Heart left ventricle (tissue), 16 donors: ENCODE measurements at regions not wholly inside any gene's neighbourhood (a gene's known extent, or its start where the extent isn't known, plus 50 kb on each side); places are given as distances from the start of the nearest gene placed in this dataset.

Experiments used
- ATAC-seq, 4 donors: fragments of 200-7000 bp; cut with Tn5 transposase; one replicate each; pipeline ENCODE4 v1.9.1; 2020 to 2022; ENCODE audit warnings: moderate library complexity in 4 of 4, mild to moderate bottlenecking in 3 of 4, moderate number of reproducible peaks in 1 of 4
- DNase-seq, 5 donors: peaks; one replicate each; pipeline ENCODE4 v3.0.0-alpha.2; 2020
- H3K27ac ChIP-seq, 12 donors: fragments of 200-600 bp; sonication (generic) in 4 of 12; one replicate each; pipeline versions ENCODE4 v1.5.0 to v1.8.0; 2016 to 2022; ENCODE audit warnings: mild to moderate bottlenecking in 2 of 12
- H3K27me3 ChIP-seq, 9 donors: fragments of 200-600 bp; sonication (generic) in 2 of 9; one replicate each; pipeline versions ENCODE4 v1.5.1 to v1.8.0; 2016 to 2022; ENCODE audit warnings: mild to moderate bottlenecking in 3 of 9
- H3K36me3 ChIP-seq, 9 donors: fragments of 200-600 bp; sonication (generic) in 2 of 9; one replicate each; pipeline versions ENCODE4 v1.5.0 to v1.8.0; 2018 to 2022; ENCODE audit warnings: mild to moderate bottlenecking in 2 of 9
- H3K4me1 ChIP-seq, 12 donors: fragments of 200-600 bp; sonication (generic) in 4 of 12; one replicate each; pipeline versions ENCODE4 v1.5.0 to v1.8.0; 2016 to 2022; ENCODE audit warnings: mild to moderate bottlenecking in 3 of 12
- H3K4me3 ChIP-seq, 12 donors: fragments of 200-600 bp; sonication (generic) in 4 of 12; one replicate each; pipeline versions ENCODE4 v1.5.0 to v1.8.0; 2017 to 2022; ENCODE audit warnings: mild to moderate bottlenecking in 9 of 12, moderate library complexity in 4 of 12
- H3K9me3 ChIP-seq, 12 donors: fragments of 200-600 bp; sonication (generic) in 4 of 12; one replicate each; pipeline versions ENCODE4 v1.5.0 to v1.8.0; 2016 to 2022; ENCODE audit warnings: mild to moderate bottlenecking in 1 of 12
- POLR2A ChIP-seq, 2 donors: fragments of 450-650 bp; IDR thresholded peaks; one replicate each; pipeline ENCODE4 v1.6.1; 2017; ENCODE audit warnings: antibody characterized with exemption in 2 of 2, mild to moderate bottlenecking in 2 of 2, moderate library complexity in 2 of 2
- WGBS, 4 donors: extraction: QIAGEN DNeasy Blood & Tissue Kit in 2 of 4; methylation state at CpG; one replicate each; pipeline versions ENCODE4 v1.1.5 to v1.1.7; 2013 to 2018; 5-methylcytosine and 5-hydroxymethylcytosine counted together
- intact Hi-C, 10 donors: fragments of 100-400 bp; cut with DNase I; formaldehyde crosslinking; loops; one replicate each; pipeline versions ENCODE4 v1.11.1 to v1.14.2; 2022
- TF ChIP-seq, protein P1 (sequence below), 12 donors: fragments of 200-600 bp; sonication (generic) in 4 of 12; IDR thresholded peaks; one replicate each; pipeline versions ENCODE4 v1.5.0 to v1.8.0; 2018 to 2022; ENCODE audit warnings: antibody characterized with exemption in 12 of 12, mild to moderate bottlenecking in 5 of 12
- donor health status: ischemic (EF 13 %, LVEDD 7.1; RV severe dilation, severe dysfunction).
- donor health status: healthy with polysubstance abuse.
- donor health status: DM: no; HTN: yes; CAD: no.
- donor health status: DM: no; HTN: no; CAD: no.
- donor health status: ischemic (EF 25% LVEDD 6.9; RV normal size, moderate dysfunction).
- donor health status: ischemic (EF 25% LVEDD 5.7; RV mildly dilated, moderate dysfunction).
- donor health status: healthy.
- donor health status: DM: yes; HTN: yes; CAD: no.
- donor health status: ischemic (EF 35%, LVEDD 5.7; RV mildly dilated, moderate dysfunction).
- donor health status: nonischemic (EF 11% LVEDD 7.7; RV severe dilation, severe dysfunction).
- donor health status: DM: yes; HTN: yes; CAD: no.
- donor health status: PGD.
- donor health status: ischemic (EF 29% LVEDD 5.4; RV normal size, mild dysfunction).
- donor health status: nonischemic (EF 23%, LVEDD 6.1; RV moderate dilation, normal function).

GRCh38 chr3:182486463-182486862, 306.8 kb upstream of the ATP11B start:
- DNase-seq (no peak), ATAC-seq (no peak)
- H3K4me3 ChIP-seq: no peak overlapping the region
- TF ChIP-seq, protein P1, sequence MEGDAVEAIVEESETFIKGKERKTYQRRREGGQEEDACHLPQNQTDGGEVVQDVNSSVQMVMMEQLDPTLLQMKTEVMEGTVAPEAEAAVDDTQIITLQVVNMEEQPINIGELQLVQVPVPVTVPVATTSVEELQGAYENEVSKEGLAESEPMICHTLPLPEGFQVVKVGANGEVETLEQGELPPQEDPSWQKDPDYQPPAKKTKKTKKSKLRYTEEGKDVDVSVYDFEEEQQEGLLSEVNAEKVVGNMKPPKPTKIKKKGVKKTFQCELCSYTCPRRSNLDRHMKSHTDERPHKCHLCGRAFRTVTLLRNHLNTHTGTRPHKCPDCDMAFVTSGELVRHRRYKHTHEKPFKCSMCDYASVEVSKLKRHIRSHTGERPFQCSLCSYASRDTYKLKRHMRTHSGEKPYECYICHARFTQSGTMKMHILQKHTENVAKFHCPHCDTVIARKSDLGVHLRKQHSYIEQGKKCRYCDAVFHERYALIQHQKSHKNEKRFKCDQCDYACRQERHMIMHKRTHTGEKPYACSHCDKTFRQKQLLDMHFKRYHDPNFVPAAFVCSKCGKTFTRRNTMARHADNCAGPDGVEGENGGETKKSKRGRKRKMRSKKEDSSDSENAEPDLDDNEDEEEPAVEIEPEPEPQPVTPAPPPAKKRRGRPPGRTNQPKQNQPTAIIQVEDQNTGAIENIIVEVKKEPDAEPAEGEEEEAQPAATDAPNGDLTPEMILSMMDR (IDR thresholded peaks at IDR 0.05): no peak
- TF ChIP-seq POLR2A (IDR thresholded peaks at IDR 0.05): no peak
- 79 to 86% (median 84%) methylated on average over 4 of the region's 4 CpGs for WGBS, 4 donors
- no peaks in the 10 kb centered on the region for H3K4me1 ChIP-seq
- no peak overlapping the region for H3K27ac ChIP-seq
- H3K27me3 ChIP-seq: peaks cover 0 to 22% (median 0%) of the 10 kb centered on the region in 9 donors
- no peaks in the 10 kb centered on the region for H3K9me3 ChIP-seq
- no peaks in the 10 kb centered on the region for H3K36me3 ChIP-seq
- intact Hi-C loops: no loop called here

- Histone ChIP-seq H3K9me3 (no peaks in the 10 kb centered on the region), H3K4me3 (no peak overlapping the region), H3K27ac (no peak overlapping the region), H3K27me3 (peaks cover 0 to 19% (median 0%) of the 10 kb centered on the region in 9 donors), H3K4me1 (no peaks in the 10 kb centered on the region), H3K36me3 (no peaks in the 10 kb centered on the region)
- TF ChIP-seq, protein P1 (IDR thresholded peaks at IDR 0.05): no peak
- TF ChIP-seq POLR2A (IDR thresholded peaks at IDR 0.05): no peak
- DNase-seq: no peak
- intact Hi-C loops: no loop called here
- WGBS, 4 donors: 68 to 78% (median 76%) methylated on average over 3 of the region's 3 CpGs
- ATAC-seq: no peak
These were observed 306.2 kb upstream of the ATP11B start for GRCh38 chr3:182487143-182487542.

DNA sequence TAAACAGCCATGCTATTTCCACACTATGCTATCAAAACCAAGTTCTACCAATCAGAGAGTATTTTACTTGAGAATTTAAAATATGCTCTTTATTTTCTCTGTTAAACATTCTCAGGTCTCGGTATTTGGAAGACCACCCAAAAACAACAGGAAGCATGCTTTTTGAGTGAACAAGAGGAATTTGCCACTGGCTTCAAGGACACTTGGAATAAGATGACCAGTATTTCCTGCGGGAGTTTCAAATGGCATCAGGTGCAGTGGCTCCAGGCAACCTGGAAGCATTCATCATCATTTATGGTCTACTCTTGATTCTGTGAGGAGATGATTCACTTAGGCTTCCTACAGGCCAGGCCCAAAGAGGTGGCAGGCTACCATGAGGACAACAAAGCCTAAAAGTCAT, 305.7 kb upstream of the ATP11B start:
- intact Hi-C loops: no loop called here
- no peak for ATAC-seq

DNA sequence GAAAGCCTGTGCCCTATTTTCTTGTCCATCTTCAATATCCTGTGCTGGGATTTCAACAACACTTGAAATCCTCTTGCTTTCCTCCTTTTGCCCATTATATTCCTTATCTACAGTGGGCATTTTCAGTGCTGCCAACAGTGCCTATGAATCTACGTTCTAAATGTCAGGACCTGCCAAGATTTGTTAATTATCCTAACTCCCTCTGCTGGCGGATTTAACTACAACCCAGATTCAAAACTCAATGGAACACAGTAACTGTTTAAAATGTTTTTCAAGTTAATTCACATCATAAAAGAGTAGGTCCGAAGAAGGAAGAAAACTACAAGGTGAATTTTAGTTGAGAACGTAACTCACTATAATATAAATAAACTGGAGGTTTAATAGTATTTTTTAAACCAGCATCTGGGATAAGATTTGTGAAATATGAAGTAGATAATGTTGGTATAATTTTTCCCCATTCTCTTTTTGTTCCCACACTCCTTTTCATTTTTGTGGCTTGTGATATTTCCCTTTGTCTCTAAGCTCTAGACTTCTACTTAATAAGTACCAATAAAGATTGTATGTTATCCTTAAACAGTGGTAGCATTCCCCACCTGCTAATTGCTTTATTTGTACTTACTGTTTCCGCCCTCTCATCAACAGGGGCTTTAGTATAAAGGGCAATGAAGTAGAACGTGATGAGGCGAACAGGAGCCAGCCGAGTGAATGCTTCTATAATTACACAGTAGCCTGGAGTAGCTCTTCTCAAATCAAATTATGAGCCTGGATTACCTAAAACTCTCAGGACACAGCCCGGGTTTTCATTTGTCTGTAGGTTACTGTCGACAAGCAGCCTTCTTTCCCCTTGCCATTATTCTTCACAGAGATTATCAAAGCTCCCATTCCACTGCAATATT, 302.5 kb upstream of the ATP11B start:
- WGBS, 4 donors: 43 to 47% (median 45%) methylated on average over 10 of the region's 10 CpGs
- DNase-seq (no peak), ATAC-seq (no peak)
- Histone ChIP-seq H3K9me3 (no peaks in the 10 kb centered on the region), H3K4me3 (no peak overlapping the region), H3K27me3 (peaks cover 0 to 2% (median 0%) of the 10 kb centered on the region in 9 donors), H3K36me3 (no peaks in the 10 kb centered on the region), H3K27ac (no peak overlapping the region), H3K4me1 (no peaks in the 10 kb centered on the region)
- intact Hi-C loops: no loop called here
- TF ChIP-seq POLR2A (IDR thresholded peaks at IDR 0.05): no peak
- TF ChIP-seq, protein P1 (IDR thresholded peaks at IDR 0.05): peak in 6 of 12 donors; percentile 2 to 44 (median 22)

More for the DNA sequence above, 305.7 kb upstream of the ATP11B start:
- TF ChIP-seq, protein P1 (IDR thresholded peaks at IDR 0.05): no peak
- no peak for TF ChIP-seq POLR2A (IDR thresholded peaks at IDR 0.05)
- WGBS, 4 donors: 78 to 89% (median 83%) methylated on average over 2 of the region's 2 CpGs
- Histone ChIP-seq H3K27me3 (peaks cover 0 to 16% (median 0%) of the 10 kb centered on the region in 9 donors), H3K4me3 (no peak overlapping the region), H3K36me3 (no peaks in the 10 kb centered on the region), H3K4me1 (no peaks in the 10 kb centered on the region), H3K9me3 (no peaks in the 10 kb centered on the region), H3K27ac (no peak overlapping the region)
- no peak for DNase-seq
